GM23338 (cell line): ENCODE measurements at regions not wholly inside any gene's neighbourhood (a gene's known extent, or its start where the extent isn't known, plus 50 kb on each side); places are given as distances from the start of the nearest gene placed in this dataset.

Experiments used
- ATAC-seq: fragments of 200-7000 bp; cut with Tn5 transposase; 3 replicates; pipeline ENCODE4 v1.9.1; 2020
- DNase-seq: peaks from one replicate; pipeline ENCODE4 v3.0.0-alpha.2; 2015; ENCODE audit warnings: low spot score
- H2AFZ ChIP-seq: fragments of 200-600 bp; sonication (generic); 2 replicates; pipeline ENCODE4 v1.8.0; 2016; ENCODE audit warnings: antibody characterized with exemption, mild to moderate bottlenecking, moderate library complexity
- H3F3A ChIP-seq: fragments of 200-600 bp; sonication (generic); replicated peaks from 2 replicates; pipeline ENCODE4 v1.8.0; 2017; ENCODE audit warnings: antibody characterized with exemption, mixed run types, low read depth
- H3K27ac ChIP-seq: fragments of 200-600 bp; sonication (generic); 2 replicates; pipeline ENCODE4 v1.6.1; 2016; ENCODE audit warnings: low read depth
- H3K27me3 ChIP-seq: fragments of 200-600 bp; sonication (generic); 2 replicates; pipeline ENCODE4 v1.8.0; 2016; ENCODE audit warnings: mild to moderate bottlenecking, mixed run types, moderate library complexity; ENCODE audit not compliant: insufficient read depth
- H3K36me3 ChIP-seq: fragments of 200-600 bp; sonication (generic); 2 replicates; pipeline ENCODE4 v1.8.0; 2016; ENCODE audit warnings: mild to moderate bottlenecking; ENCODE audit not compliant: insufficient read depth
- H3K4me1 ChIP-seq: fragments of 200-600 bp; sonication (generic); 2 replicates; pipeline ENCODE4 v1.8.0; 2016; ENCODE audit warnings: mild to moderate bottlenecking, moderate library complexity; ENCODE audit not compliant: insufficient read depth
- H3K4me2 ChIP-seq: fragments of 200-600 bp; sonication (generic); 2 replicates; pipeline ENCODE4 v1.7.1; 2017; ENCODE audit warnings: mixed run types
- H3K4me3 ChIP-seq: fragments of 200-600 bp; sonication (generic); 2 replicates; pipeline ENCODE4 v1.6.1; 2016; ENCODE audit warnings: mixed run types
- H3K79me2 ChIP-seq: fragments of 200-600 bp; sonication (generic); replicated peaks from 2 replicates; pipeline ENCODE4 v1.8.0; 2017; ENCODE audit warnings: mild to moderate bottlenecking; ENCODE audit not compliant: insufficient read depth
- H3K9me2 ChIP-seq: fragments of 200-600 bp; sonication (generic); 2 replicates; pipeline ENCODE4 v1.8.0; 2017; ENCODE audit not compliant: insufficient read depth
- H4K20me1 ChIP-seq: fragments of 200-600 bp; sonication (generic); replicated peaks from 2 replicates; pipeline ENCODE4 v1.8.0; 2017; ENCODE audit warnings: mild to moderate bottlenecking; ENCODE audit not compliant: insufficient read depth
- H3K27ac Mint-ChIP-seq: 2 replicates; pipeline ENCODE4 v1.8.0; 2020; ENCODE audit warnings: inconsistent platforms, mild to moderate bottlenecking, moderate library complexity, mixed read lengths
- H3K27me3 Mint-ChIP-seq: 3 replicates; pipeline ENCODE4 v1.8.0; 2022; ENCODE audit warnings: low read depth, mild to moderate bottlenecking, moderate library complexity, mixed read lengths, inconsistent platforms; ENCODE audit not compliant: insufficient read depth, poor library complexity
- H3K36me3 Mint-ChIP-seq: 3 replicates; pipeline ENCODE4 v1.8.0; 2021; ENCODE audit warnings: low read depth, mild to moderate bottlenecking, inconsistent platforms, moderate library complexity, mixed read lengths
- H3K4me1 Mint-ChIP-seq: 3 replicates; pipeline ENCODE4 v1.8.0; 2020; ENCODE audit warnings: mild to moderate bottlenecking, inconsistent platforms, mixed read lengths
- H3K4me3 Mint-ChIP-seq: 3 replicates; pipeline ENCODE4 v1.8.0; 2021; ENCODE audit warnings: moderate library complexity, mild to moderate bottlenecking, inconsistent platforms, mixed read lengths
- H3K9me3 Mint-ChIP-seq: 3 replicates; pipeline ENCODE4 v1.8.0; 2020; ENCODE audit warnings: moderate library complexity, mild to moderate bottlenecking, inconsistent platforms, mixed read lengths
- CREB1 ChIP-seq: fragments of 250-450 bp; sonication (Bioruptor Pico); IDR thresholded peaks from 2 replicates; pipeline ENCODE4 v1.5.0; 2020; ENCODE audit warnings: low read depth, mild to moderate bottlenecking, moderate library complexity
- ETS1 ChIP-seq: IDR thresholded peaks from 2 replicates; pipeline ENCODE4 v1.6.1; 2016; ENCODE audit warnings: antibody characterized with exemption
- EZH2 ChIP-seq: fragments of 200-600 bp; sonication (generic); IDR thresholded peaks from one replicate; pipeline ENCODE4 v1.8.0; 2017; ENCODE audit warnings: antibody characterized with exemption, mild to moderate bottlenecking, low read depth; ENCODE audit not compliant: unreplicated experiment
- EZH2phosphoT487 ChIP-seq: fragments of 200-600 bp; sonication (generic); IDR thresholded peaks from one replicate; pipeline ENCODE4 v1.8.1; 2018; ENCODE audit warnings: antibody characterized with exemption; ENCODE audit not compliant: unreplicated experiment
- JUNB ChIP-seq: IDR thresholded peaks from one replicate; pipeline ENCODE4 v1.6.1; 2016; ENCODE audit warnings: antibody characterized with exemption; ENCODE audit not compliant: unreplicated experiment
- NANOG ChIP-seq: IDR thresholded peaks from 2 replicates; pipeline ENCODE4 v1.6.1; 2016; ENCODE audit warnings: antibody characterized with exemption, borderline replicate concordance
- POLR2AphosphoS5 ChIP-seq: IDR thresholded peaks from 2 replicates; pipeline ENCODE4 v1.6.1; 2016; ENCODE audit warnings: antibody characterized with exemption, low read depth
- REST ChIP-seq: IDR thresholded peaks from one replicate; pipeline ENCODE4 v1.6.1; 2018; ENCODE audit warnings: antibody characterized with exemption; ENCODE audit not compliant: unreplicated experiment
- STAT1 ChIP-seq: IDR thresholded peaks from one replicate; pipeline ENCODE4 v1.6.1; 2016; ENCODE audit warnings: antibody characterized with exemption; ENCODE audit not compliant: unreplicated experiment
- ZNF114 ChIP-seq: fragments of 250-450 bp; sonication (Bioruptor Pico); IDR thresholded peaks from 2 replicates; pipeline ENCODE4 v1.5.0; 2020; ENCODE audit warnings: mild to moderate bottlenecking, moderate library complexity
- ZNF331 ChIP-seq: fragments of 250-450 bp; sonication (Bioruptor Pico); IDR thresholded peaks from 2 replicates; pipeline ENCODE4 v1.5.0; 2020; ENCODE audit warnings: low read depth, mild to moderate bottlenecking, moderate library complexity
- TF ChIP-seq, protein P1 (sequence below): fragments of 250-450 bp; sonication (Bioruptor Pico); IDR thresholded peaks from 2 replicates; pipeline ENCODE4 v1.5.0; 2020; ENCODE audit warnings: mild to moderate bottlenecking, moderate library complexity
- TF ChIP-seq, protein P2 (sequence below), 2 experiments: fragments of 200-600 bp in 1 of 2; sonication (generic) in 1 of 2; conservative IDR thresholded peaks; 2 replicates each; pipeline versions ENCODE4 v1.5.1 to v1.6.1; 2016 to 2017; ENCODE audit warnings: antibody characterized with exemption in 2 of 2, low read depth in 2 of 2, mild to moderate bottlenecking in 2 of 2, moderate library complexity in 1 of 2

DNA sequence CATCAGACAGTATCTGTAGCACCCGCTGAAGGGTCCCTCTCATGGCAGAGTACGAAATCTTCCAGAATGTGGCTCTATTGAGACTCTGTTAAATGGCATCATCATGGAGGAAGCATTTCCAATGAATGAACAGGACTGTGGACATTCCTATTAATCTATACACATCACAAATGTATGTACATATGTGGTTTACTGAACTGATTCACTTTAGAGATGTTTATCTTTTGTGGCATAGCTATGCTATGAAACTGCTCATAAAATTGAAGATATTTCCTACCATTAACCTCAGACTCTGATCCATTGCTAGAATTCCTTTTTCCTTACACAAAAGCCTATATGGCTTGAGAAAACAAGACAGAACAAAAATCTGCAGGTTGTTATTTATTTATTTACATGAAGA lies 259.6 kb upstream of the RRP15 start:
- no peak for DNase-seq
- TF ChIP-seq POLR2AphosphoS5 = no peak
- TF ChIP-seq, protein P1, sequence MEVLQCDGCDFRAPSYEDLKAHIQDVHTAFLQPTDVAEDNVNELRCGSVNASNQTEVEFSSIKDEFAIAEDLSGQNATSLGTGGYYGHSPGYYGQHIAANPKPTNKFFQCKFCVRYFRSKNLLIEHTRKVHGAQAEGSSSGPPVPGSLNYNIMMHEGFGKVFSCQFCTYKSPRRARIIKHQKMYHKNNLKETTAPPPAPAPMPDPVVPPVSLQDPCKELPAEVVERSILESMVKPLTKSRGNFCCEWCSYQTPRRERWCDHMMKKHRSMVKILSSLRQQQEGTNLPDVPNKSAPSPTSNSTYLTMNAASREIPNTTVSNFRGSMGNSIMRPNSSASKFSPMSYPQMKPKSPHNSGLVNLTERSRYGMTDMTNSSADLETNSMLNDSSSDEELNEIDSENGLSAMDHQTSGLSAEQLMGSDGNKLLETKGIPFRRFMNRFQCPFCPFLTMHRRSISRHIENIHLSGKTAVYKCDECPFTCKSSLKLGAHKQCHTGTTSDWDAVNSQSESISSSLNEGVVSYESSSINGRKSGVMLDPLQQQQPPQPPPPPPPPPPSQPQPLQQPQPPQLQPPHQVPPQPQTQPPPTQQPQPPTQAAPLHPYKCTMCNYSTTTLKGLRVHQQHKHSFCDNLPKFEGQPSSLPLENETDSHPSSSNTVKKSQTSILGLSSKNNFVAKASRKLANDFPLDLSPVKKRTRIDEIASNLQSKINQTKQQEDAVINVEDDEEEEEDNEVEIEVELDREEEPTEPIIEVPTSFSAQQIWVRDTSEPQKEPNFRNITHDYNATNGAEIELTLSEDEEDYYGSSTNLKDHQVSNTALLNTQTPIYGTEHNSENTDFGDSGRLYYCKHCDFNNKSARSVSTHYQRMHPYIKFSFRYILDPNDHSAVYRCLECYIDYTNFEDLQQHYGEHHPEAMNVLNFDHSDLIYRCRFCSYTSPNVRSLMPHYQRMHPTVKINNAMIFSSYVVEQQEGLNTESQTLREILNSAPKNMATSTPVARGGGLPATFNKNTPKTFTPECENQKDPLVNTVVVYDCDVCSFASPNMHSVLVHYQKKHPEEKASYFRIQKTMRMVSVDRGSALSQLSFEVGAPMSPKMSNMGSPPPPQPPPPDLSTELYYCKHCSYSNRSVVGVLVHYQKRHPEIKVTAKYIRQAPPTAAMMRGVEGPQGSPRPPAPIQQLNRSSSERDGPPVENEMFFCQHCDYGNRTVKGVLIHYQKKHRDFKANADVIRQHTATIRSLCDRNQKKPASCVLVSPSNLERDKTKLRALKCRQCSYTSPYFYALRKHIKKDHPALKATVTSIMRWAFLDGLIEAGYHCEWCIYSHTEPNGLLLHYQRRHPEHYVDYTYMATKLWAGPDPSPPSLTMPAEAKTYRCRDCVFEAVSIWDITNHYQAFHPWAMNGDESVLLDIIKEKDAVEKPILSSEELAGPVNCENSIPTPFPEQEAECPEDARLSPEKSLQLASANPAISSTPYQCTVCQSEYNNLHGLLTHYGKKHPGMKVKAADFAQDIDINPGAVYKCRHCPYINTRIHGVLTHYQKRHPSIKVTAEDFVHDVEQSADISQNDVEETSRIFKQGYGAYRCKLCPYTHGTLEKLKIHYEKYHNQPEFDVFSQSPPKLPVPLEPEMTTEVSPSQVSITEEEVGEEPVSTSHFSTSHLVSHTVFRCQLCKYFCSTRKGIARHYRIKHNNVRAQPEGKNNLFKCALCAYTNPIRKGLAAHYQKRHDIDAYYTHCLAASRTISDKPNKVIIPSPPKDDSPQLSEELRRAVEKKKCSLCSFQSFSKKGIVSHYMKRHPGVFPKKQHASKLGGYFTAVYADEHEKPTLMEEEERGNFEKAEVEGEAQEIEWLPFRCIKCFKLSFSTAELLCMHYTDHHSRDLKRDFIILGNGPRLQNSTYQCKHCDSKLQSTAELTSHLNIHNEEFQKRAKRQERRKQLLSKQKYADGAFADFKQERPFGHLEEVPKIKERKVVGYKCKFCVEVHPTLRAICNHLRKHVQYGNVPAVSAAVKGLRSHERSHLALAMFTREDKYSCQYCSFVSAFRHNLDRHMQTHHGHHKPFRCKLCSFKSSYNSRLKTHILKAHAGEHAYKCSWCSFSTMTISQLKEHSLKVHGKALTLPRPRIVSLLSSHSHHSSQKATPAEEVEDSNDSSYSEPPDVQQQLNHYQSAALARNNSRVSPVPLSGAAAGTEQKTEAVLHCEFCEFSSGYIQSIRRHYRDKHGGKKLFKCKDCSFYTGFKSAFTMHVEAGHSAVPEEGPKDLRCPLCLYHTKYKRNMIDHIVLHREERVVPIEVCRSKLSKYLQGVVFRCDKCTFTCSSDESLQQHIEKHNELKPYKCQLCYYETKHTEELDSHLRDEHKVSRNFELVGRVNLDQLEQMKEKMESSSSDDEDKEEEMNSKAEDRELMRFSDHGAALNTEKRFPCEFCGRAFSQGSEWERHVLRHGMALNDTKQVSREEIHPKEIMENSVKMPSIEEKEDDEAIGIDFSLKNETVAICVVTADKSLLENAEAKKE (CRISPR knock-in tag) = no peak
- no peak for TF ChIP-seq REST
- TF ChIP-seq CREB1 = no peak
- TF ChIP-seq ZNF331 (CRISPR knock-in tag) = no peak
- no peak for TF ChIP-seq NANOG
- TF ChIP-seq STAT1 = no peak
- no peak for TF ChIP-seq ETS1
- TF ChIP-seq ZNF114 (CRISPR knock-in tag) = no peak
- TF ChIP-seq, protein P2, sequence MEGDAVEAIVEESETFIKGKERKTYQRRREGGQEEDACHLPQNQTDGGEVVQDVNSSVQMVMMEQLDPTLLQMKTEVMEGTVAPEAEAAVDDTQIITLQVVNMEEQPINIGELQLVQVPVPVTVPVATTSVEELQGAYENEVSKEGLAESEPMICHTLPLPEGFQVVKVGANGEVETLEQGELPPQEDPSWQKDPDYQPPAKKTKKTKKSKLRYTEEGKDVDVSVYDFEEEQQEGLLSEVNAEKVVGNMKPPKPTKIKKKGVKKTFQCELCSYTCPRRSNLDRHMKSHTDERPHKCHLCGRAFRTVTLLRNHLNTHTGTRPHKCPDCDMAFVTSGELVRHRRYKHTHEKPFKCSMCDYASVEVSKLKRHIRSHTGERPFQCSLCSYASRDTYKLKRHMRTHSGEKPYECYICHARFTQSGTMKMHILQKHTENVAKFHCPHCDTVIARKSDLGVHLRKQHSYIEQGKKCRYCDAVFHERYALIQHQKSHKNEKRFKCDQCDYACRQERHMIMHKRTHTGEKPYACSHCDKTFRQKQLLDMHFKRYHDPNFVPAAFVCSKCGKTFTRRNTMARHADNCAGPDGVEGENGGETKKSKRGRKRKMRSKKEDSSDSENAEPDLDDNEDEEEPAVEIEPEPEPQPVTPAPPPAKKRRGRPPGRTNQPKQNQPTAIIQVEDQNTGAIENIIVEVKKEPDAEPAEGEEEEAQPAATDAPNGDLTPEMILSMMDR (conservative IDR thresholded peaks at IDR 0.05; ENCODE audit: low read depth in 2 of 2) = no peak
- TF ChIP-seq EZH2 = no peak
- no peak for TF ChIP-seq JUNB
- no peak for TF ChIP-seq EZH2phosphoT487
- H3K4me2 ChIP-seq = no peak overlapping the region
- H3K27ac Mint-ChIP-seq = no peak overlapping the region
- H3K27ac ChIP-seq = no peak overlapping the region
- H3K4me1 Mint-ChIP-seq = peaks cover 5% of the 10 kb centered on the region; the same call in 2 of the 3 replicates
- H3K79me2 ChIP-seq = no peaks in the 10 kb centered on the region
- no peaks in the 10 kb centered on the region for H3K27me3 ChIP-seq
- H3K9me2 ChIP-seq = 0 out of 2 replicates have a peak, but pooled peaks cover 3% of the 10 kb centered on the region
- no peaks in the 10 kb centered on the region for H3K36me3 ChIP-seq
- H3F3A ChIP-seq = no peaks in the 10 kb centered on the region
- peaks cover 20% of the 10 kb centered on the region; the same call in 2 of the 3 replicates for H3K9me3 Mint-ChIP-seq
- no peak overlapping the region for H2AFZ ChIP-seq
- peaks cover under 1% of the 10 kb centered on the region for H3K4me1 ChIP-seq
- H3K4me3 ChIP-seq = no peak overlapping the region
- no peaks in the 10 kb centered on the region for H4K20me1 ChIP-seq
- no peaks in the 10 kb centered on the region for H3K27me3 Mint-ChIP-seq
- no peak for ATAC-seq
- no peak overlapping the region for H3K4me3 Mint-ChIP-seq
- H3K36me3 Mint-ChIP-seq = peaks cover 11% of the 10 kb centered on the region; the same call in 2 of the 3 replicates
